Activated T-cell treated with anti-CD3 and anti-CD28 coated beads, Interleukin-2, amount 50 U/mL, for 1 hour (primary cell): ENCODE measurements at regions not wholly inside any gene's neighbourhood (a gene's known extent, or its start where the extent isn't known, plus 50 kb on each side); places are given as distances from the start of the nearest gene placed in this dataset.

Experiments
- DNase-seq: peaks from one replicate; pipeline ENCODE4 v3.0.0-alpha.2; 2020

GRCh38 chr2:19538411-19538963 is 180.1 kb upstream of the OSR1 start:
- DNase-seq: no peak

GRCh38 chr2:19536136-19536535 is 177.7 kb upstream of the OSR1 start:
- DNase-seq: no peak

GRCh38 chr2:19532547-19533196 is 174.2 kb upstream of the OSR1 start:
- DNase-seq: no peak

GRCh38 chr2:19529677-19530076 is 171.3 kb upstream of the OSR1 start:
- no peak for DNase-seq

GRCh38 chr2:19527771-19528170 is 169.3 kb upstream of the OSR1 start:
- no peak for DNase-seq

- DNase-seq: no peak
Measured at GRCh38 chr2:19525313-19525712, 166.9 kb upstream of the OSR1 start.

- DNase-seq: no peak
Measured at GRCh38 chr2:19519045-19519444, 160.6 kb upstream of the OSR1 start.

- no peak for DNase-seq
Measured at GRCh38 chr2:19507137-19507536, 148.7 kb upstream of the OSR1 start.

- no peak for DNase-seq
Measured at GRCh38 chr2:19505199-19506136, 147.0 kb upstream of the OSR1 start.

- no peak for DNase-seq
Measured at GRCh38 chr2:19504400-19505198, 146.2 kb upstream of the OSR1 start.

- DNase-seq: no peak
Measured at GRCh38 chr2:19503915-19504314, 145.5 kb upstream of the OSR1 start.

GRCh38 chr2:19503406-19503805 is 145.0 kb upstream of the OSR1 start:
- DNase-seq: no peak

- no peak for DNase-seq
Measured at GRCh38 chr2:19500126-19500525, 141.7 kb upstream of the OSR1 start.

GRCh38 chr2:19496646-19497045 is 138.2 kb upstream of the OSR1 start:
- no peak for DNase-seq

GRCh38 chr2:19494241-19494640 is 135.8 kb upstream of the OSR1 start:
- DNase-seq: no peak

GRCh38 chr2:19491796-19492195 is 133.4 kb upstream of the OSR1 start:
- no peak for DNase-seq

GRCh38 chr2:19490846-19491435 is 132.5 kb upstream of the OSR1 start:
- DNase-seq: no peak

GRCh38 chr2:19488009-19488691 is 129.7 kb upstream of the OSR1 start:
- no peak for DNase-seq

- no peak for DNase-seq
Measured at GRCh38 chr2:19484736-19485135, 126.3 kb upstream of the OSR1 start.

GRCh38 chr2:19480673-19481072 is 122.2 kb upstream of the OSR1 start:
- DNase-seq: no peak

GRCh38 chr2:19479666-19480065 is 121.2 kb upstream of the OSR1 start:
- DNase-seq: no peak

- no peak for DNase-seq
Measured at GRCh38 chr2:19478409-19478808, 120.0 kb upstream of the OSR1 start.
